ENCODE measurements at regions not wholly inside any gene's neighbourhood (a gene's known extent, or its start where the extent isn't known, plus 50 kb on each side); places are given as distances from the start of the nearest gene placed in this dataset.
"Not testable (repeated sequence)": the region's sequence is repeated elsewhere in the genome, so short reads cannot be mapped to it uniquely, and the experiment has no call there.

DNA sequence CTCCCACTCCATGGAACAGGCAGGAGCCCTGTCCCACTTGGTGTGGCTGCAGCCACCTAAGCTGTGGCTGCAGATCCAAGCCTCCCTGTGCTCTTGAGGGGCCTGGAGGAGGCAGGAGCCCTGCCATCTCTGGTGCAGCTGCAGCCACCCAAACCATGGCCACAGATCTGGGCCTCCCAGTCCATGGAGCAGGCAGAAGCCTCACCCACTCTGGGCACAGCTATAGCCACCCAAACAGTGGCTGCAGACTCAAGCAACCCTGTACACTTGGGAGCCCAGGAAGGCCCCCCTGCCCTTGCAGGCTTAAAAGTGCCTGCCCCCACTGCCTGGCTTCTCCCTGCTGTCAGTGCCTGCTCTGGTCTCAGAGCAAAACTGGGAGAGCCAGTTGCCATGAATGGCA, 320.3 kb downstream of the RFPL4B start:
- TF ChIP-seq, protein P1, sequence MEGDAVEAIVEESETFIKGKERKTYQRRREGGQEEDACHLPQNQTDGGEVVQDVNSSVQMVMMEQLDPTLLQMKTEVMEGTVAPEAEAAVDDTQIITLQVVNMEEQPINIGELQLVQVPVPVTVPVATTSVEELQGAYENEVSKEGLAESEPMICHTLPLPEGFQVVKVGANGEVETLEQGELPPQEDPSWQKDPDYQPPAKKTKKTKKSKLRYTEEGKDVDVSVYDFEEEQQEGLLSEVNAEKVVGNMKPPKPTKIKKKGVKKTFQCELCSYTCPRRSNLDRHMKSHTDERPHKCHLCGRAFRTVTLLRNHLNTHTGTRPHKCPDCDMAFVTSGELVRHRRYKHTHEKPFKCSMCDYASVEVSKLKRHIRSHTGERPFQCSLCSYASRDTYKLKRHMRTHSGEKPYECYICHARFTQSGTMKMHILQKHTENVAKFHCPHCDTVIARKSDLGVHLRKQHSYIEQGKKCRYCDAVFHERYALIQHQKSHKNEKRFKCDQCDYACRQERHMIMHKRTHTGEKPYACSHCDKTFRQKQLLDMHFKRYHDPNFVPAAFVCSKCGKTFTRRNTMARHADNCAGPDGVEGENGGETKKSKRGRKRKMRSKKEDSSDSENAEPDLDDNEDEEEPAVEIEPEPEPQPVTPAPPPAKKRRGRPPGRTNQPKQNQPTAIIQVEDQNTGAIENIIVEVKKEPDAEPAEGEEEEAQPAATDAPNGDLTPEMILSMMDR (IDR thresholded peaks at IDR 0.05; ENCODE audit: low read depth, low read length) = no peak
- DNase-seq (ENCODE audit: low read depth in 2 of 2) = no peak
- H3K4me3 ChIP-seq (replicated peaks in 1 of 2; ENCODE audit: low read depth in 2 of 2, low read length in 2 of 2) = no peak overlapping the region

DNA sequence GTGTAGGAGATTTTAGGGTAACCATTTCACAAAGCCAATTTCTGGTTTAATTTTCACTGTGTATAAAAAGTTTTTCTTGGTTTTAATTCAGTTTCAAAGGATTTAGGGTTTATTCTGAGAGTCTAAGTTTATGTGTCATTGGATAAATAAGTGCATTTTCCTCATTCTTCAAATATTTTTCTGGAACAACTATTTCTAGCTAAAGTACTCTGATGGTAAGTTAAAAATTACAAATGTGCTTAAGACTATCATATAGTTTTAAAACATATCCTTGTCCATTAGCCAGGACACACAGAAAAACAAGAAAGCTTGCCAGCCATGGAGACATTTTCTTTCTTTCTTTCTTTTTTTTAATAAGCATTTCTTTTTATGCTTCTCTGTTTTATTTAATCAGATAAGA, 333.0 kb downstream of the RFPL4B start:
- TF ChIP-seq, protein P1 (IDR thresholded peaks at IDR 0.05; ENCODE audit: low read depth, low read length) = no peak
- DNase-seq (ENCODE audit: low read depth in 2 of 2) = peak in 1 of 2 donors; percentile 32
- no peak overlapping the region for H3K4me3 ChIP-seq (replicated peaks in 1 of 2; ENCODE audit: low read depth in 2 of 2, low read length in 2 of 2)

DNA sequence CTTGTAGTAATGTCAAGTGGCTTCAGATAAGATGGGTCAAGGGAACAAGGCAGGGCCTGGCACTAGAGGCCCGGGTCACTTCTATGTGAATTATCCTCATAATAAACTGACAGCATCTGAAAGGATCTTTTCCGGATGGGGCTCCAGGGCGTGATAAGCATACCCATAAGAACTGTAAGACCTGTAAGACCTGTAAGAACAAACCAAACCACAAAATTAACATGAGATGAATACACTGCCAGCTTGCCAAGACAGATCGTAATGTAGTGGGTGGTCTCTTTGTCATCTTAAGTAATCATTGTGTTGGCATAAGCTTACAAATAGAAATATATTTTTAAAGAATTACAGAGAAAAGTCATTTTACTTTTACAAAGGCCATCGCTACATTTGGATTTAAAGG, 334.9 kb downstream of the RFPL4B start:
- no peak overlapping the region for H3K4me3 ChIP-seq (replicated peaks in 1 of 2; ENCODE audit: low read depth in 2 of 2, low read length in 2 of 2)
- no peak for DNase-seq (ENCODE audit: low read depth in 2 of 2)
- TF ChIP-seq, protein P1 (IDR thresholded peaks at IDR 0.05; ENCODE audit: low read depth, low read length) = no peak

DNA sequence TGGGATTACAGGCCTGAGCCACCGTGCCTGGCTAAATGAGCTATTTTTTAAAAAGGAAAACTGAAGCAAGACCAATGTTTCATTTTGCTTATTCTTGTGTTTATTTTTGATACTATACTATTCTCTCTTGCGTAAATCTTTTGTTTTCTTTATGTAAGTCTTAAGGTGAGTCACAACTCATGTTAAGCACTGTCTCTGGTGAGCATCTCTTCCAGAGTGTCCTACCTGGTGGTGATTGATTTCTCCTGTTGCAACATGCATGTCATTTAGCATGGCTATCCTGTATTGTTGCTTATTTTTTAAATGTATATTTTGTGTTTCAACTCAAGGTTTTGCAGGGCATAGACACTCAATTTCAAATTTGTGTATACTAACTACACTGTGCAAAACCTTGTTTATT, 336.0 kb downstream of the RFPL4B start:
- peak in 1 of 2 donors; percentile 33 for DNase-seq (ENCODE audit: low read depth in 2 of 2)
- no peak overlapping the region for H3K4me3 ChIP-seq (replicated peaks in 1 of 2; ENCODE audit: low read depth in 2 of 2, low read length in 2 of 2)
- TF ChIP-seq, protein P1 (IDR thresholded peaks at IDR 0.05; ENCODE audit: low read depth, low read length) = no peak

DNA sequence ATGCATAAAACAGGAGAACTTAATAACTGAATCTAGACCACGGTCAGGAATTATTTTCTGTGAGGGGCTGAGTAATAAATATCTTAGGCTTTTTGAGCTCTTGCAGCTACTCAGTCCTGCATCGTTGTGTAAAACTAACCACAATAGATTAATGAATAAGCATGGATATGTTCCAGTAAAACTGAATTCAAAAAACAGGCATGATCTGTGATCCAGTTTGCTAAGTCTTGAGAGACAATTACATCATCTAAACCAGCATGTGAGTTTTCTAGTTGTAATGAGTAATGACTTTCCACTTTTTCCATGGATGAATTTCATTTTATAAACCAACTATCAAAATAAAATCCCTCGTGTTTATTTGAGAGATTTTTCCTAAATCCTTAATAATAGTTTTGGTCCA, 336.8 kb downstream of the RFPL4B start:
- peak; percentile 87 to 95 for DNase-seq (ENCODE audit: low read depth in 2 of 2)
- TF ChIP-seq, protein P1 (IDR thresholded peaks at IDR 0.05; ENCODE audit: low read depth, low read length) = no peak
- no peak overlapping the region for H3K4me3 ChIP-seq (replicated peaks in 1 of 2; ENCODE audit: low read depth in 2 of 2, low read length in 2 of 2)

DNA sequence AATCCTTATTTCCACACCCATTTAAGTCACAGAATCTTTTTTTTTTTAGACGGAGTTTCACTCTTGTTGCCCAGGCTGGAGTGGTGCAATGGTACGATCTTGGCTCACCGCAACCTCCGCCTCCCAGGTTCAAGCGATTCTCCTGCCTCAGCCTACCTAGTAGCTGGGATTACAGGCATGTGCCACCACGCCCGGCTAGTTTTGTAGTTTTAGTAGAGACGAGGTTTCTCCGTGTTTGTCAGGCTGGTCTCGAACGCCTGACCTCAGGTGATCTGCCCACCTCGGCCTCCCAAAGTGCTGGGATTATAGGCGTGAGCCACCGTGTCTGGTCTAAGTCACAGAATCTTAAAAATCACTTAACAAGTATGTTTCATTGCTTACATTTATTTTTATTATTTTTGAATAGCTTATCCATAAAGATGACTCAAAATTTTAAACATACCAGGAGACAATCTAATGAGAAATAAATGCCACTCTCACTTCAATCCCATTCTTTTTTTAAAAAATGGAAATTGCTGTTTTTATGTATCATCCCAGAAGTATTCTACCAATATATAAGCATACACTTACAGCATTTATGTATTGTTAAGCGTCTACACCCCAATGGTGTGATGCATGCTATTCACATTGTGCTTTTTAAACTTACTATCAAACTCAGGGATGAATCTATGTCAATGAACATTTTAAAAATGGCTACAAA, 338.5 kb downstream of the RFPL4B start:
- not testable (repeated sequence) for DNase-seq (ENCODE audit: low read depth in 2 of 2); H3K4me3 ChIP-seq (replicated peaks in 1 of 2; ENCODE audit: low read depth in 2 of 2, low read length in 2 of 2)

DNA sequence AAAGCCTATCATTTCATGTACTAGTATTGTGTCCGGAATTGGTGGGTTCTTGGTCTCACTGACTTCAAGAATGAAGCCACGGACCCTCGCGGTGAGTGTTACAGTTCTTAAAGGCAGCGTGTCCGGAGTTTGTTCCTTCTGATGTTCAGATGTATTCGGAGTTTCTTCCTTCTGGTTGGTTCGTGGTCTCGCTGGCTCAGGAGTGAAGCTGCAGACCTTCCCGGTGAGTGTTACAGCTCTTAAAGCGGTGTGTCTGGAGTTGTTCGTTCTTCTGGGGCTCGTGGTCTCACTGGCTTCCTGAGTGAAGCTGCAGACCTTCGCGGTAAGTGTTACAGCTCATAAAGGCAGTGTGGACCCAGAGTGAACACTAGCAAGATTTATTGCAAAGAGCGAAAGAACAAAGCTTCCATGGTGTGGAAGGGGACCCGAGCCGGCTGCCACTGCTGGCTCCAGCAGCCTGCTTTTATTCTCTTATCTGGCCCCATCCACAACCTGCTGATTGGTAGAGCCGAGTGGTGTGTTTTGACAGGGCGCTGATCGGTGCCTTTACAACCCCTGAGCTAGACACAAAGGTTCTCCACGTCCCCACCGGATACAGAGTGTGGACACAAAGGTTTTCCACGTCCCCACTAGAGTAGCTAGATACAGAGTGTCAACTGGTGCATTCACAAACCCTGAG, 341.5 kb downstream of the RFPL4B start:
- not testable (repeated sequence) for DNase-seq (ENCODE audit: low read depth in 2 of 2); H3K4me3 ChIP-seq (replicated peaks in 1 of 2; ENCODE audit: low read depth in 2 of 2, low read length in 2 of 2)

DNA sequence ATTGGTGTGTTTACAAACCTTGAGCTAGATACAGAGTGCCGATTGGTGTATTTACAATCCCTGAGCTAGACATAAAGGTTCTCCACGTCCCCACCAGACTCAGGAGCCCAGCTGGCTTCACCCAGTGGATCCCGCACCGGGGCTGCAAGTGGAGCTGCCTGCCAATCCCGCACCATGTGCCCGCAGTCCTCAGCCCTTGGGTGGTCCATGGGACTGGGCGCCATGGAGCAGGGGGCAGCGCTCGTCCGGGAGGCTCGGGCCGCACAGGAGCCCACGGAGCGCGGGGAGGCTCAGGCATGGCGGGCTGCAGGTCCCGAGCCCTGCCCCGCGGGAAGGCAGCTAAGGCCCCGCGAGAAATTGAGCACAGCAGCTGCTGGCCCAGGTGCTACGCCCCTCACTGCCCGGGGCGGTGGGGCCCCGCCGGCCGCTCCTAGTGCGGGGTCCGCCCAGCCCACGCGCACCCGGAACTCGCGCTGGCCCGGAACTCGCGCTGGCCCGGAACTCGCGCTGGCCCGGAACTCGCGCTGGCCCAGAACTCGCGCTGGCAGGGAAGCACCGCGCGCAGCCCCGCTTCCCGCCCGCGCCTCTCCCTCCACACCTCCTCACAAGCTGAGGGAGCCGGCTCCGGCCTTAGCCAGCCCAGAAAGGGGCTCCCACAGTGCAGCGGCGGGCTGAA, 342.2 kb downstream of the RFPL4B start:
- H3K4me3 ChIP-seq (replicated peaks in 1 of 2; ENCODE audit: low read depth in 2 of 2, low read length in 2 of 2); DNase-seq (ENCODE audit: low read depth in 2 of 2): not testable (repeated sequence)

Measured in cardiac fibroblast (primary cell).